GM12872 (cell line): ENCODE measurements at regions not wholly inside any gene's neighbourhood (a gene's known extent, or its start where the extent isn't known, plus 50 kb on each side); places are given as distances from the start of the nearest gene placed in this dataset.

Source experiments
- CTCF ChIP-seq: IDR thresholded peaks from 3 replicates; pipeline ENCODE4 v1.5.1; 2011; ENCODE audit warnings: low read depth, mild to moderate bottlenecking, low read length, moderate library complexity; ENCODE audit not compliant: insufficient read depth

GRCh38 chr10:23864631-23865147, 344.2 kb upstream of the KIAA1217 start:
- no peak for TF ChIP-seq CTCF

- no peak for TF ChIP-seq CTCF
Measured at GRCh38 chr10:23868121-23868520, 340.8 kb upstream of the KIAA1217 start.

GRCh38 chr10:23869548-23869947, 339.4 kb upstream of the KIAA1217 start:
- no peak for TF ChIP-seq CTCF

DNA sequence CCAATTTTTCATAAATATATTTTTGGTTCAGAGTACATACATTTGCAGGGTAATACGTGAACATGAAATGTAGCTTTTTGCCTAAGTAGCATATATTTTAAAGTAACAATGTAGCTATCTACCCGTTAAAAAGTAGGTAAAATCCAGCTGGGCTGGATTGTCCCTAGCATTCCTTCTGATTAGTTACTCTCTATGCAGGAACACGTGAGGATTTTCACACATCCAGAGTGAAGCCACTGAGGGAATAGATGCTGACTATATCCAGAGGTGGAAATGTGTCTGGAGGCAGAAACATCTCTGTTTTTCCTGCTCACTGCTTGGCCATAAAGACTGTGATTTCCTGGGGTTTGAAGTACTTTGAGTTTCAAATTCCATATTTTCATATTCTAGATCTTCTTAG, 338.9 kb upstream of the KIAA1217 start:
- no peak for TF ChIP-seq CTCF

DNA sequence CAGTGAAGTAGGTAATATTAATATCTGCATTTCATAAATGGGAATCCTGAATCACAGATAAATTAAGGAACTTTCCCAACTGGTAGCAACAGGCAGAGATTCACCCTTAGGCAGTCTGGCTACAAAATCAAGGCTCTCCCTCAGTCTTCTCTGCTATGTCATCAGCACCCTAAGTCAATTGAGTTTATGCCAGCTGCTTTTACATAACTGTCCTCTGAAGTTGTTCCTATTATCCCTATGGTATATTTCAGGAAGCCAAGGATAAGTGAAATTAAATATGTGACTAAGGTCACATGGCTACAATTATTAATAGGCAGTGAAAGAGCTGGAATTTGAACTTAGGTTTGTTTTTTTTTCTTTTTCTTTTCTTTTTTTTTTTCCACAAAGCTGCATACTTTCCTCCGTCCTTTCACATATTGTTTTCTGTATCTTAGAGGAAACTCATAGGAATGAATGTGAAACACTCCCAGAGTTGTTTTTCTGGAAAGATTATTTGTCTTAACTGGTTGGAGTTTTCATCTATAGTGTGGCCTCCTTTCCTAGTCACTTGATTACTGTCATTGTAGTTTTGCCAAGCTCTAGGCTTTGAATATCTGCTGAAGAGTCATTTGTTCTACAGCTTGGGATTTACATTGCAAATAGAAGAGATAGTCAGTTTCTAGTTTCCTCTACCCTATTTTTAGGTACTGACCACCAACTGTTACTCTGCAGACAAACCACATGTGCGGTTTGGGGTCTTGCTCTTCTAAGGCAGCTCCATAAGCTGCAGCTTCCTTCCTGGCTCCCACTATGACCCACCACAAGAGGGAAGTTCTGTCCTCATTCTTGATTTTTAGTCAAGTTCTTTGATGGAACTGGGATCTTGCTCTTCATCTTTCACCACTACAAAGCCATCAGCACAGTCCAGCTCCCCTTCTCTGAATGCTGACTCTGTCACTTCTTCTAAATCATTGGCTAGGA, 338.0 kb upstream of the KIAA1217 start:
- no peak for TF ChIP-seq CTCF

DNA sequence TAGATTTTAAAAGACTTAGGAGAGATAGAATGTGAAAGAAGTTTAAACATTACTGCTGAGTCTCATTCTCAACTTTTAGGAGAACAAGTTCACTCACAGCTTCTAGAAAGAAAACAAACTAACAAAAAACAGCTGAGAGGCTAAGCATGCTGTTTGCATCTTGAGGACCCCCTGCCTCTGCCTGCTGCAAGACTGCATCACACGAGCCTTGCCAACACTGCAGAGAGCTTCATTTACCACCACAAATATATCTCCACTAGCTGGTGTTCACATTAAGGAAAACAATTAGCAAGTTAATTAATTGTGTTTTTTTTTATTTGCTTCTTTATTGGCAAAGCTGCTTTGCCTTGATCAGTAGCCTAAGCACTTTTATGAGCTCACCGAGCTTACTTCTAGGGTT, 336.6 kb upstream of the KIAA1217 start:
- no peak for TF ChIP-seq CTCF

GRCh38 chr10:23877791-23878320, 331.1 kb upstream of the KIAA1217 start:
- TF ChIP-seq CTCF = no peak
